ENCODE measurements at regions not wholly inside any gene's neighbourhood (a gene's known extent, or its start where the extent isn't known, plus 50 kb on each side); places are given as distances from the start of the nearest gene placed in this dataset.

DNA sequence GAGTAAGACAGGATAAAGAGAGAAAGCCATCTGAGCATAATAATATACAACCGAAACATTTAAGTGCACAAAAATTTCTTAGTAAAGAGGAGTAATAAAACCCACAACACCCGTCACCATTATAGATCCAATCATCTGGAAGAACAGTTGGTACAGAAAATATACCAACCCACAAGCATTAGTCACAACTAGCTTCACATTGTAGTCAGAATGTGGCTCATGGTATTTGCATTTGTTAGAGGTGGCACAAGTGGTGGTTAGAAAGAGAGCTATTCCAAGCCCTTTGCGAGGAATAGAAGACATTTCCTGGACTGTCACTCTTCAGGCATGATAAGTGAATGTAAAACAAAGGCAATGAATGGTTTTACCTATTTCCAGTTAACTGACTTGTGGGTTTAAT is 677.5 kb upstream of the ST8SIA4 start:
- H3K9ac ChIP-seq (ENCODE audit: insufficient read depth, low read depth, low read length) = no peak overlapping the region
- in situ Hi-C loops (cut with HindIII; ENCODE audit: extremely low pct_ligation_motif_present, low pct_unique_long_range_greater_than_20kb) (no loop called here), intact Hi-C loops (cut with micrococcal nuclease; ENCODE audit: unreplicated experiment) (no loop called here)
- no peak for TF ChIP-seq ZNF484 (CRISPR knock-in tag; IDR thresholded peaks at IDR 0.05; ENCODE audit: borderline replicate concordance, low read depth)
- TF ChIP-seq, protein P1, sequence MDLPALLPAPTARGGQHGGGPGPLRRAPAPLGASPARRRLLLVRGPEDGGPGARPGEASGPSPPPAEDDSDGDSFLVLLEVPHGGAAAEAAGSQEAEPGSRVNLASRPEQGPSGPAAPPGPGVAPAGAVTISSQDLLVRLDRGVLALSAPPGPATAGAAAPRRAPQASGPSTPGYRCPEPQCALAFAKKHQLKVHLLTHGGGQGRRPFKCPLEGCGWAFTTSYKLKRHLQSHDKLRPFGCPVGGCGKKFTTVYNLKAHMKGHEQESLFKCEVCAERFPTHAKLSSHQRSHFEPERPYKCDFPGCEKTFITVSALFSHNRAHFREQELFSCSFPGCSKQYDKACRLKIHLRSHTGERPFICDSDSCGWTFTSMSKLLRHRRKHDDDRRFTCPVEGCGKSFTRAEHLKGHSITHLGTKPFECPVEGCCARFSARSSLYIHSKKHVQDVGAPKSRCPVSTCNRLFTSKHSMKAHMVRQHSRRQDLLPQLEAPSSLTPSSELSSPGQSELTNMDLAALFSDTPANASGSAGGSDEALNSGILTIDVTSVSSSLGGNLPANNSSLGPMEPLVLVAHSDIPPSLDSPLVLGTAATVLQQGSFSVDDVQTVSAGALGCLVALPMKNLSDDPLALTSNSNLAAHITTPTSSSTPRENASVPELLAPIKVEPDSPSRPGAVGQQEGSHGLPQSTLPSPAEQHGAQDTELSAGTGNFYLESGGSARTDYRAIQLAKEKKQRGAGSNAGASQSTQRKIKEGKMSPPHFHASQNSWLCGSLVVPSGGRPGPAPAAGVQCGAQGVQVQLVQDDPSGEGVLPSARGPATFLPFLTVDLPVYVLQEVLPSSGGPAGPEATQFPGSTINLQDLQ (CRISPR knock-in tag; IDR thresholded peaks at IDR 0.05) = no peak
- TF ChIP-seq PITX1 (CRISPR knock-in tag; IDR thresholded peaks at IDR 0.05) = no peak
- TF ChIP-seq ZNF652 (CRISPR knock-in tag; IDR thresholded peaks at IDR 0.05; ENCODE audit: borderline replicate concordance, low read depth) = no peak
- TF ChIP-seq ZNF180 (CRISPR knock-in tag; IDR thresholded peaks at IDR 0.05; ENCODE audit: borderline replicate concordance, low read depth) = no peak
- TF ChIP-seq ZKSCAN8 (CRISPR knock-in tag; IDR thresholded peaks at IDR 0.05; ENCODE audit: borderline replicate concordance) = no peak
- no peak for TF ChIP-seq DPF2 (CRISPR knock-in tag; IDR thresholded peaks at IDR 0.05; ENCODE audit: borderline replicate concordance, low read depth)
- no peak for TF ChIP-seq CHD2 (IDR thresholded peaks at IDR 0.05; ENCODE audit: low read depth, low read length)
- TF ChIP-seq KLF9 (CRISPR knock-in tag; IDR thresholded peaks at IDR 0.05; ENCODE audit: low read depth) = no peak
- TF ChIP-seq, protein P2, sequence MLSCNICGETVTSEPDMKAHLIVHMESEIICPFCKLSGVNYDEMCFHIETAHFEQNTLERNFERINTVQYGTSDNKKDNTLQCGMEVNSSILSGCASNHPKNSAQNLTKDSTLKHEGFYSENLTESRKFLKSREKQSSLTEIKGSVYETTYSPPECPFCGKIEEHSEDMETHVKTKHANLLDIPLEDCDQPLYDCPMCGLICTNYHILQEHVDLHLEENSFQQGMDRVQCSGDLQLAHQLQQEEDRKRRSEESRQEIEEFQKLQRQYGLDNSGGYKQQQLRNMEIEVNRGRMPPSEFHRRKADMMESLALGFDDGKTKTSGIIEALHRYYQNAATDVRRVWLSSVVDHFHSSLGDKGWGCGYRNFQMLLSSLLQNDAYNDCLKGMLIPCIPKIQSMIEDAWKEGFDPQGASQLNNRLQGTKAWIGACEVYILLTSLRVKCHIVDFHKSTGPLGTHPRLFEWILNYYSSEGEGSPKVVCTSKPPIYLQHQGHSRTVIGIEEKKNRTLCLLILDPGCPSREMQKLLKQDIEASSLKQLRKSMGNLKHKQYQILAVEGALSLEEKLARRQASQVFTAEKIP (CRISPR knock-in tag; IDR thresholded peaks at IDR 0.05; ENCODE audit: borderline replicate concordance) = no peak
- TF ChIP-seq, protein P3, sequence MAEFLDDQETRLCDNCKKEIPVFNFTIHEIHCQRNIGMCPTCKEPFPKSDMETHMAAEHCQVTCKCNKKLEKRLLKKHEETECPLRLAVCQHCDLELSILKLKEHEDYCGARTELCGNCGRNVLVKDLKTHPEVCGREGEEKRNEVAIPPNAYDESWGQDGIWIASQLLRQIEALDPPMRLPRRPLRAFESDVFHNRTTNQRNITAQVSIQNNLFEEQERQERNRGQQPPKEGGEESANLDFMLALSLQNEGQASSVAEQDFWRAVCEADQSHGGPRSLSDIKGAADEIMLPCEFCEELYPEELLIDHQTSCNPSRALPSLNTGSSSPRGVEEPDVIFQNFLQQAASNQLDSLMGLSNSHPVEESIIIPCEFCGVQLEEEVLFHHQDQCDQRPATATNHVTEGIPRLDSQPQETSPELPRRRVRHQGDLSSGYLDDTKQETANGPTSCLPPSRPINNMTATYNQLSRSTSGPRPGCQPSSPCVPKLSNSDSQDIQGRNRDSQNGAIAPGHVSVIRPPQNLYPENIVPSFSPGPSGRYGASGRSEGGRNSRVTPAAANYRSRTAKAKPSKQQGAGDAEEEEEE (CRISPR knock-in tag; IDR thresholded peaks at IDR 0.05; ENCODE audit: borderline replicate concordance) = no peak
- no peak for TF ChIP-seq TP53 (CRISPR knock-in tag; conservative IDR thresholded peaks at IDR 0.05)
- TF ChIP-seq, protein P4, sequence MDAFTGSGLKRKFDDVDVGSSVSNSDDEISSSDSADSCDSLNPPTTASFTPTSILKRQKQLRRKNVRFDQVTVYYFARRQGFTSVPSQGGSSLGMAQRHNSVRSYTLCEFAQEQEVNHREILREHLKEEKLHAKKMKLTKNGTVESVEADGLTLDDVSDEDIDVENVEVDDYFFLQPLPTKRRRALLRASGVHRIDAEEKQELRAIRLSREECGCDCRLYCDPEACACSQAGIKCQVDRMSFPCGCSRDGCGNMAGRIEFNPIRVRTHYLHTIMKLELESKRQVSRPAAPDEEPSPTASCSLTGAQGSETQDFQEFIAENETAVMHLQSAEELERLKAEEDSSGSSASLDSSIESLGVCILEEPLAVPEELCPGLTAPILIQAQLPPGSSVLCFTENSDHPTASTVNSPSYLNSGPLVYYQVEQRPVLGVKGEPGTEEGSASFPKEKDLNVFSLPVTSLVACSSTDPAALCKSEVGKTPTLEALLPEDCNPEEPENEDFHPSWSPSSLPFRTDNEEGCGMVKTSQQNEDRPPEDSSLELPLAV (CRISPR knock-in tag; conservative IDR thresholded peaks at IDR 0.05; ENCODE audit: low read depth) = no peak
- TF ChIP-seq, protein P5, sequence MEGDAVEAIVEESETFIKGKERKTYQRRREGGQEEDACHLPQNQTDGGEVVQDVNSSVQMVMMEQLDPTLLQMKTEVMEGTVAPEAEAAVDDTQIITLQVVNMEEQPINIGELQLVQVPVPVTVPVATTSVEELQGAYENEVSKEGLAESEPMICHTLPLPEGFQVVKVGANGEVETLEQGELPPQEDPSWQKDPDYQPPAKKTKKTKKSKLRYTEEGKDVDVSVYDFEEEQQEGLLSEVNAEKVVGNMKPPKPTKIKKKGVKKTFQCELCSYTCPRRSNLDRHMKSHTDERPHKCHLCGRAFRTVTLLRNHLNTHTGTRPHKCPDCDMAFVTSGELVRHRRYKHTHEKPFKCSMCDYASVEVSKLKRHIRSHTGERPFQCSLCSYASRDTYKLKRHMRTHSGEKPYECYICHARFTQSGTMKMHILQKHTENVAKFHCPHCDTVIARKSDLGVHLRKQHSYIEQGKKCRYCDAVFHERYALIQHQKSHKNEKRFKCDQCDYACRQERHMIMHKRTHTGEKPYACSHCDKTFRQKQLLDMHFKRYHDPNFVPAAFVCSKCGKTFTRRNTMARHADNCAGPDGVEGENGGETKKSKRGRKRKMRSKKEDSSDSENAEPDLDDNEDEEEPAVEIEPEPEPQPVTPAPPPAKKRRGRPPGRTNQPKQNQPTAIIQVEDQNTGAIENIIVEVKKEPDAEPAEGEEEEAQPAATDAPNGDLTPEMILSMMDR (CRISPR knock-in tag; IDR thresholded peaks at IDR 0.05) = no peak
- no peak overlapping the region for H3K4me2 ChIP-seq (ENCODE audit: low read depth, low read length)
- H3K36me3 ChIP-seq (replicated peaks in 1 of 2; ENCODE audit: control insufficient read depth in 1 of 2, insufficient read depth in 2 of 2, low read length in 2 of 2) = no peaks in the 10 kb centered on the region
- ChIA-PET CTCF (ENCODE audit: low intra/inter-chr PET ratio, low total read pairs) (no interaction called here), POLR2A (no interaction called here)
- no peaks in the 10 kb centered on the region for H3K27me3 ChIP-seq (ENCODE audit: control insufficient read depth in 1 of 2, insufficient read depth in 2 of 2, low read length in 2 of 2)
- ATAC-seq (no peak), DNase-seq (ENCODE audit: low spot score) (no peak), FAIRE-seq (no peak)
- BruUV-seq (replicated peaks) = no TSS peak
- H3K4me1 ChIP-seq (ENCODE audit: insufficient read depth, low read length) = no peaks in the 10 kb centered on the region
- H3K79me2 ChIP-seq (ENCODE audit: insufficient read depth, low read length) = no peaks in the 10 kb centered on the region
- WGBS (ENCODE audit: low lambda C conversion rate) = 12% methylated on average over 3 of the region's 3 CpGs
- no peak overlapping the region for H3K4me3 ChIP-seq (replicated peaks in 1 of 3; ENCODE audit: insufficient read depth in 1 of 3, low read depth in 2 of 3, low read length in 3 of 3)
- no peak overlapping the region for H2AFZ ChIP-seq (ENCODE audit: low read length)
- no peaks in the 10 kb centered on the region for H3K9me3 ChIP-seq (ENCODE audit: low read length)
- H3K27ac ChIP-seq (ENCODE audit: extremely low read length, insufficient read depth, low read length) = no peak overlapping the region
- no peaks in the 10 kb centered on the region for H4K20me1 ChIP-seq (ENCODE audit: insufficient read depth, low read length)
